ENCODE measurements at regions not wholly inside any gene's neighbourhood (a gene's known extent, or its start where the extent isn't known, plus 50 kb on each side); places are given as distances from the start of the nearest gene placed in this dataset.

DNA sequence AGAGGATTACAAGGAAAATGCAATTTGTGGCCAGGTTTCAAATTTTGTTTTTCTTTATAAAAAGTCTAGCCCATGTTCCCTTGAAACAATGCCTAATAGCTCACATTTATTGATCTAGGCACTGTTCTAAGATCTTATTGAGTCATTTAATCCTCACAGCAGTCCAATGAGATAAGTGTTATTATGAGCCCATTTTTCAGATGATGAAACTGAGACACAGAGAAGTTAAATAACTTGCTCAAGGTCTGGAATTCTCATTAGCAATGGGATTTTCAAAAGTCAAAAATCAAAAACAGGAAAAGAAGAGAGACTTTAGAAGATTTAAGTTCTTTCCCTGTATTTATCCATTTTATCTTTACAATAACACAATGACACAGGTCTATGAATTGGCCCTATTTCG, 90.0 kb upstream of the COL6A5 start:
- no peak overlapping the region for H4K5ac ChIP-seq (ENCODE audit: low read depth, low read length)
- intact Hi-C loops (cut with micrococcal nuclease) = no loop called here
- H3K9me1 ChIP-seq (ENCODE audit: insufficient read depth, low read length) = no peaks in the 10 kb centered on the region
- H4K8ac ChIP-seq (ENCODE audit: low read depth in 2 of 2, low read length in 2 of 2) = no peak overlapping the region
- ChIA-PET CTCF (no interaction called here), POLR2A (ENCODE audit: unreplicated experiment) (no interaction called here)
- dilution Hi-C loops (cut with HindIII; ENCODE audit: low sequenced_read_pairs, unreplicated experiment) = no loop called here
- no peaks in the 10 kb centered on the region for H3K9me3 ChIP-seq (ENCODE audit: control insufficient read depth, insufficient read depth, low read length)
- DNase-seq (no peak), ATAC-seq (ENCODE audit: low read depth) (no peak)
- H3K4me1 ChIP-seq (ENCODE audit: control insufficient read depth, insufficient read depth, low read length) = no peaks in the 10 kb centered on the region
- H3K18ac ChIP-seq (ENCODE audit: low read depth, low read length) = no peak overlapping the region
- H3K56ac ChIP-seq (ENCODE audit: extremely low read depth, insufficient read depth, low read length) = no peak overlapping the region
- no peak overlapping the region for H2BK20ac ChIP-seq (ENCODE audit: low read depth, low read length)
- WGBS, 2 experiments (ENCODE audit: extremely low coverage in 2 of 2, insufficient read length in 1 of 2) = no CpG with 5 or more reads among the region's 1 CpG
- no peaks in the 10 kb centered on the region for H3K36me3 ChIP-seq (ENCODE audit: control insufficient read depth, insufficient read depth, low read length)
- no peak overlapping the region for H2BK120ac ChIP-seq (ENCODE audit: low read depth, low read length)
- no peak overlapping the region for H3K4ac ChIP-seq (ENCODE audit: low read depth, low read length)
- in situ Hi-C loops (cut with MboI; ENCODE audit: low sequenced_read_pairs) = no loop called here
- TF ChIP-seq SMC3 (IDR thresholded peaks at IDR 0.05; ENCODE audit: low read depth, low read length) (no peak), RAD21 (IDR thresholded peaks at IDR 0.05; ENCODE audit: low read length) (no peak), RFX5 (IDR thresholded peaks at IDR 0.05; ENCODE audit: low read depth, low read length) (no peak), MAZ (IDR thresholded peaks at IDR 0.05; ENCODE audit: borderline replicate concordance, low read depth, low read length) (no peak), MXI1 (IDR thresholded peaks at IDR 0.05; ENCODE audit: borderline replicate concordance, low read depth, low read length) (no peak), CEBPB (IDR thresholded peaks at IDR 0.05; ENCODE audit: low read depth, low read length) (no peak), NFE2L2 (IDR thresholded peaks at IDR 0.05; ENCODE audit: low read depth, low read length) (no peak), RCOR1 (IDR thresholded peaks at IDR 0.05; ENCODE audit: insufficient replicate concordance, low read length) (no peak), FOS (IDR thresholded peaks at IDR 0.05; ENCODE audit: low read depth, low read length) (no peak), POLR2A (IDR thresholded peaks at IDR 0.05; ENCODE audit: low read depth, low read length) (no peak), BHLHE40 (IDR thresholded peaks at IDR 0.05; ENCODE audit: low read depth, low read length) (no peak), USF2 (IDR thresholded peaks at IDR 0.05; ENCODE audit: low read depth, low read length) (no peak), MAFK (IDR thresholded peaks at IDR 0.05; ENCODE audit: low read depth, low read length) (no peak), CHD1 (IDR thresholded peaks at IDR 0.05; ENCODE audit: low read depth, low read length) (no peak), ELK1 (IDR thresholded peaks at IDR 0.05; ENCODE audit: borderline replicate concordance, low read depth, low read length) (no peak)
- TF ChIP-seq, protein P1, sequence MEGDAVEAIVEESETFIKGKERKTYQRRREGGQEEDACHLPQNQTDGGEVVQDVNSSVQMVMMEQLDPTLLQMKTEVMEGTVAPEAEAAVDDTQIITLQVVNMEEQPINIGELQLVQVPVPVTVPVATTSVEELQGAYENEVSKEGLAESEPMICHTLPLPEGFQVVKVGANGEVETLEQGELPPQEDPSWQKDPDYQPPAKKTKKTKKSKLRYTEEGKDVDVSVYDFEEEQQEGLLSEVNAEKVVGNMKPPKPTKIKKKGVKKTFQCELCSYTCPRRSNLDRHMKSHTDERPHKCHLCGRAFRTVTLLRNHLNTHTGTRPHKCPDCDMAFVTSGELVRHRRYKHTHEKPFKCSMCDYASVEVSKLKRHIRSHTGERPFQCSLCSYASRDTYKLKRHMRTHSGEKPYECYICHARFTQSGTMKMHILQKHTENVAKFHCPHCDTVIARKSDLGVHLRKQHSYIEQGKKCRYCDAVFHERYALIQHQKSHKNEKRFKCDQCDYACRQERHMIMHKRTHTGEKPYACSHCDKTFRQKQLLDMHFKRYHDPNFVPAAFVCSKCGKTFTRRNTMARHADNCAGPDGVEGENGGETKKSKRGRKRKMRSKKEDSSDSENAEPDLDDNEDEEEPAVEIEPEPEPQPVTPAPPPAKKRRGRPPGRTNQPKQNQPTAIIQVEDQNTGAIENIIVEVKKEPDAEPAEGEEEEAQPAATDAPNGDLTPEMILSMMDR (conservative IDR thresholded peaks at IDR 0.05; ENCODE audit: low read depth, low read length) = no peak
- H3K4me2 ChIP-seq (ENCODE audit: low read depth, low read length) = no peak overlapping the region
- no peak overlapping the region for H3K4me3 ChIP-seq (ENCODE audit: insufficient read depth, low read depth, low read length)
- H2AK5ac ChIP-seq (ENCODE audit: low read depth, low read length) = no peak overlapping the region
- no peak overlapping the region for H3K9ac ChIP-seq (ENCODE audit: low read depth, low read length)
- no peaks in the 10 kb centered on the region for H4K20me1 ChIP-seq (ENCODE audit: insufficient read depth, low read length)
- no peak overlapping the region for H2BK15ac ChIP-seq (ENCODE audit: low read depth, low read length)
- H3K27me3 ChIP-seq (ENCODE audit: control insufficient read depth, insufficient read depth, low read length) = no peaks in the 10 kb centered on the region
- H4K91ac ChIP-seq (ENCODE audit: insufficient read depth, low read depth, low read length) = no peak overlapping the region
- no peak overlapping the region for H3K23ac ChIP-seq (ENCODE audit: low read depth, low read length)
- H3K27ac ChIP-seq (ENCODE audit: insufficient read depth, low read length) = no peak overlapping the region
- BruUV-seq (replicated peaks) = no TSS peak
- H3K79me1 ChIP-seq (ENCODE audit: low read depth in 1 of 2, low read length in 2 of 2) = no peaks in the 10 kb centered on the region
- H3K14ac ChIP-seq (replicated peaks; ENCODE audit: low read depth, low read length) = no peak overlapping the region
- no peak overlapping the region for H2AFZ ChIP-seq (replicated peaks; ENCODE audit: low read length, poor library complexity)
- H2BK5ac ChIP-seq (ENCODE audit: low read depth, low read length, poor library complexity, severe bottlenecking) = no peak overlapping the region
- H2AK9ac ChIP-seq (replicated peaks; ENCODE audit: low read depth, low read length, poor library complexity) = no peak overlapping the region
